Upper lobe of left lung (tissue), 6 donors: ENCODE measurements at regions not wholly inside any gene's neighbourhood (a gene's known extent, or its start where the extent isn't known, plus 50 kb on each side); places are given as distances from the start of the nearest gene placed in this dataset.
"Not testable (repeated sequence)": the region's sequence is repeated elsewhere in the genome, so short reads cannot be mapped to it uniquely, and the experiment has no call there.

ENCODE experiments used
- ATAC-seq, 2 donors: fragments of 200-7000 bp; cut with Tn5 transposase; one replicate each; pipeline ENCODE4 v1.9.1; 2022; ENCODE audit warnings: mild to moderate bottlenecking in 2 of 2, moderate library complexity in 2 of 2; ENCODE audit not compliant: low FRiP score in 2 of 2
- DNase-seq, 2 donors: peaks; one replicate each; pipeline ENCODE4 v3.0.0-alpha.2; 2019 to 2020
- H3K27ac ChIP-seq, 4 donors: fragments of 200-600 bp; sonication (generic); one replicate each; pipeline ENCODE4 v1.5.1; 2016 to 2019
- H3K27me3 ChIP-seq, 4 donors: fragments of 200-600 bp; sonication (generic); one replicate each; pipeline ENCODE4 v1.5.1; 2017 to 2019
- H3K36me3 ChIP-seq, 4 donors: fragments of 200-600 bp; sonication (generic); one replicate each; pipeline ENCODE4 v1.5.1; 2016 to 2019
- H3K4me1 ChIP-seq, 4 donors: fragments of 200-600 bp; sonication (generic); one replicate each; pipeline ENCODE4 v1.5.1; 2018 to 2019
- H3K4me3 ChIP-seq, 4 donors: fragments of 200-600 bp; sonication (generic); one replicate each; pipeline ENCODE4 v1.5.1; 2017 to 2019; ENCODE audit warnings: mild to moderate bottlenecking in 2 of 4, moderate library complexity in 1 of 4
- H3K9me3 ChIP-seq, 4 donors: fragments of 200-600 bp; sonication (generic); one replicate each; pipeline ENCODE4 v1.5.1; 2018 to 2019
- EP300 ChIP-seq, 4 donors: sonication (generic); formaldehyde crosslinking; IDR thresholded peaks; one replicate each; pipeline ENCODE4 v1.5.1; 2017; ENCODE audit warnings: antibody characterized with exemption in 4 of 4, control low read depth in 2 of 4
- POLR2A ChIP-seq, 4 donors: fragments of 450-650 bp; IDR thresholded peaks; one replicate each; pipeline ENCODE4 v1.5.1; 2016 to 2017; ENCODE audit warnings: antibody characterized with exemption in 4 of 4, mild to moderate bottlenecking in 2 of 4
- POLR2AphosphoS5 ChIP-seq, 2 donors: sonication (generic); formaldehyde crosslinking; IDR thresholded peaks; one replicate each; pipeline ENCODE4 v1.5.1; 2017; ENCODE audit warnings: antibody characterized with exemption in 2 of 2
- WGBS, 2 donors: methylation state at CpG; one replicate each; pipeline ENCODE4 v1.1.5; 2017 to 2018; 5-methylcytosine and 5-hydroxymethylcytosine counted together
- TF ChIP-seq, protein P1 (sequence below), 6 experiments: fragments of 450-650 bp in 4 of 6; fragments of 200-600 bp in 2 of 6; sonication (generic) in 2 of 6; IDR thresholded peaks; one replicate each; pipeline ENCODE4 v1.5.1; 2016 to 2019; ENCODE audit warnings: antibody characterized with exemption in 6 of 6
- donor health status: DM: no; HTN: no; CAD: no; lungs with moderate emphysema.
- donor health status: DM: no; HTN: yes; CAD: no; lungs with severe emphysema.

DNA sequence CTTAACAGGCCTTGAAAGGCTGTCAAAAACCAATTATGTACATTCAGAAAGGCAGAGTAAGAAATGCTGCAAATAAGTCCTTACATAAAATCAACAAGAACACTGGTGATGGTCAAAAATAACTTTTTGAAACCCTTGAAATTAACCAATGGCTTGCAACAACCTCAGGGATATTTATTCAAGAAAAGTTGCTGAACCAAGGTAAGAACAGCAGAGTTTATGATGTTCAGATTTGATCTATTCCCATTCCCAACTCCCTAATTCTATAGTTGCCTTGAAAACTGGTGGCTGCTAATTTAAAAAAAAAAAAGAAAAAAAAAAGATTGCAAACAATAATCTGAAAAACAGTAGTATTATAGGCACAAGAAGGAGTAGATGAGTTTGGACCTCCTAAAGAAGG, 109.8 kb upstream of the UFM1 start:
- Histone ChIP-seq H3K4me3 (no peak overlapping the region), H3K4me1 (no peaks in the 10 kb centered on the region), H3K27ac (no peak overlapping the region), H3K9me3 (no peaks in the 10 kb centered on the region), H3K36me3 (no peaks in the 10 kb centered on the region), H3K27me3 (no peaks in the 10 kb centered on the region)
- DNase-seq = no peak
- TF ChIP-seq, protein P1, sequence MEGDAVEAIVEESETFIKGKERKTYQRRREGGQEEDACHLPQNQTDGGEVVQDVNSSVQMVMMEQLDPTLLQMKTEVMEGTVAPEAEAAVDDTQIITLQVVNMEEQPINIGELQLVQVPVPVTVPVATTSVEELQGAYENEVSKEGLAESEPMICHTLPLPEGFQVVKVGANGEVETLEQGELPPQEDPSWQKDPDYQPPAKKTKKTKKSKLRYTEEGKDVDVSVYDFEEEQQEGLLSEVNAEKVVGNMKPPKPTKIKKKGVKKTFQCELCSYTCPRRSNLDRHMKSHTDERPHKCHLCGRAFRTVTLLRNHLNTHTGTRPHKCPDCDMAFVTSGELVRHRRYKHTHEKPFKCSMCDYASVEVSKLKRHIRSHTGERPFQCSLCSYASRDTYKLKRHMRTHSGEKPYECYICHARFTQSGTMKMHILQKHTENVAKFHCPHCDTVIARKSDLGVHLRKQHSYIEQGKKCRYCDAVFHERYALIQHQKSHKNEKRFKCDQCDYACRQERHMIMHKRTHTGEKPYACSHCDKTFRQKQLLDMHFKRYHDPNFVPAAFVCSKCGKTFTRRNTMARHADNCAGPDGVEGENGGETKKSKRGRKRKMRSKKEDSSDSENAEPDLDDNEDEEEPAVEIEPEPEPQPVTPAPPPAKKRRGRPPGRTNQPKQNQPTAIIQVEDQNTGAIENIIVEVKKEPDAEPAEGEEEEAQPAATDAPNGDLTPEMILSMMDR (IDR thresholded peaks at IDR 0.05) = no peak
- no peak for TF ChIP-seq EP300 (IDR thresholded peaks at IDR 0.05)
- no peak for TF ChIP-seq POLR2A (IDR thresholded peaks at IDR 0.05)
- no peak for TF ChIP-seq POLR2AphosphoS5 (IDR thresholded peaks at IDR 0.05)
- ATAC-seq = no peak

DNA sequence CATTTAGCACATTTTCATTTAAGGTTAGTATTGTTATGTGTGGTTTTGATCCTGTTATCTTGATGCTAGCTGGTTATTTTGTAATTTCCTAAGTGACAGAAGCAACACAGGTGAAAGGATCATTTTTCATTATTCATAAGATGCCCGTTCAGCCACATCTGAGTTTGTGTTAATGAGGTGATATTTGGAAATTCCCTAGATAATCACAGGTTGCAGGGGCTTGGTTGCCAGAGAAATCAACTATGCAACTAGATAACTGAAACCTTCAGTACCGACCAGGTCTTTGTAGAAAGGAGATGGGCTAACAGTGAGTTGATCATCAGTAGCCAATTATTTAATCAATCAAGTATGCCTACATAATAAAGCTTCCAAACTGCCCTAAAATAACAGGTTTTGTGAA, 121.3 kb upstream of the UFM1 start:
- DNase-seq = no peak
- H3K36me3 ChIP-seq = no peaks in the 10 kb centered on the region
- WGBS, 2 donors = 48 to 59% methylated on average over 2 of the region's 2 CpGs
- H3K27ac ChIP-seq = no peak overlapping the region
- H3K27me3 ChIP-seq = no peaks in the 10 kb centered on the region
- no peaks in the 10 kb centered on the region for H3K4me1 ChIP-seq
- ATAC-seq = no peak
- H3K9me3 ChIP-seq = no peaks in the 10 kb centered on the region
- H3K4me3 ChIP-seq = no peak overlapping the region
- TF ChIP-seq POLR2A (IDR thresholded peaks at IDR 0.05) = no peak
- no peak for TF ChIP-seq POLR2AphosphoS5 (IDR thresholded peaks at IDR 0.05)
- TF ChIP-seq, protein P1 (IDR thresholded peaks at IDR 0.05) = no peak
- TF ChIP-seq EP300 (IDR thresholded peaks at IDR 0.05) = no peak

DNA sequence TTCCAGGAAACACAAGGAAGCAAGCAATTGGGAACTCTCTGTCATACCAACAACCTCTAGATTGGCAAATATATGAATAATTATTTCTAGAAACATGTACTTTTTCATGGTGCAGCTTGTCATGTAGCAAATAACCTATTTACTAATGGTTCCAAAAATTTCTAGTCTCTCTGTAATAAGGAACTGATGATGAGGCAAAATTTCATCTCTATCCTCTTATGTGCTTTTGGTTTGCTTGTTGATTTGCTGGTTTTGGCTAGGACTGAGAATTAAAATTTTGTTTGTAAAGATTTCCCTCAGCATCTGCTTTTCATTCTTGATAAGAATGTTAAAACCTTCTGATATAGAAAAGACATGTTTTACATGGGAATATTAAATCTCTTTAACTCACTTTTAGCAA, 123.2 kb upstream of the UFM1 start:
- no peak for DNase-seq
- H3K36me3 ChIP-seq = no peaks in the 10 kb centered on the region
- TF ChIP-seq POLR2A (IDR thresholded peaks at IDR 0.05) (no peak), EP300 (IDR thresholded peaks at IDR 0.05) (no peak), POLR2AphosphoS5 (IDR thresholded peaks at IDR 0.05) (no peak)
- TF ChIP-seq, protein P1 (IDR thresholded peaks at IDR 0.05) = no peak
- H3K4me1 ChIP-seq = no peaks in the 10 kb centered on the region
- ATAC-seq = no peak
- H3K9me3 ChIP-seq = no peaks in the 10 kb centered on the region
- H3K27me3 ChIP-seq = no peaks in the 10 kb centered on the region
- H3K27ac ChIP-seq = no peak overlapping the region
- H3K4me3 ChIP-seq = no peak overlapping the region

DNA sequence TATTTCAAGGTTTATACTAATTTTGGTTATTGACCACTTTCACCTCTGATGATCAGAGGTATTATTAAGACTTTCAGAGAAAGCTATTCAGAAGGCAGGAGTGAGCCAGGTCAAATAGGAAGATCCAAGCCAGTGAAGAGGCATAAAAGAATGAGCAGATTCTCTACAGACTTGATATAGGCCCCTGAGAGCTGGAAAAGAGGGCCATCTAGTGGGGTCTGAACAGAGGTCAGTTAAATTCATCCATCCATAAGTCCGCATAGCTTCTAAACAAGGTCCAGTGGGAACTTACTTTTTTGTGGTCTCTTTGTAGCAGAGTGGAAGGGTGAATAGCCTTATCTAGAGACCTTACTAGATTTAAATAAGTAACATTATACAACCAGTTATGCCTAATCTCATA, 126.6 kb upstream of the UFM1 start:
- H3K36me3 ChIP-seq = no peaks in the 10 kb centered on the region
- no peaks in the 10 kb centered on the region for H3K27me3 ChIP-seq
- ATAC-seq (no peak), DNase-seq (no peak)
- TF ChIP-seq, protein P1 (IDR thresholded peaks at IDR 0.05) = no peak
- TF ChIP-seq POLR2AphosphoS5 (IDR thresholded peaks at IDR 0.05) = no peak
- TF ChIP-seq POLR2A (IDR thresholded peaks at IDR 0.05) = no peak
- no peak for TF ChIP-seq EP300 (IDR thresholded peaks at IDR 0.05)
- H3K4me3 ChIP-seq = no peak overlapping the region
- no peak overlapping the region for H3K27ac ChIP-seq
- 63 to 85% methylated on average over 1 of the region's 1 CpG for WGBS, 2 donors
- H3K4me1 ChIP-seq = no peaks in the 10 kb centered on the region
- no peaks in the 10 kb centered on the region for H3K9me3 ChIP-seq

DNA sequence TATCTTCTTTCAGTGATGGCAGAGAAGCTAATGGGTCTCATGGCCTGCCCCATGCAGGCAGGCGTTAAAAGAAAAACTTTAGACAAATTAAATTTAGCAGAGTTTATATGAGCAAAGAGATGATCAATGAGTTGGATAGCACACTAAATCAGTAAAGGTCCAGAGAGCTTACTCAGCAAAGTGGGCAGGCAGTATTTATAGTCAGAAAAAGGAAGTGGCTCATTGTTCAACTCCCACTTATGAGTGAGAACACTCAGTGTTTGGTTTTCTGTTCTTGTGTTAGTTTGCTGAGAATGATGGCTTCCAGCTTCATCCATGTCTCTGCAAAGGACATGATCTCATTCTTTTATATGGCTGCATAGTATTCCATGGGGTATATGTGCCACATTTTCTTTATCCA, 128.5 kb upstream of the UFM1 start:
- not testable (repeated sequence) for H3K36me3 ChIP-seq, H3K27ac ChIP-seq, H3K4me3 ChIP-seq, H3K9me3 ChIP-seq, H3K4me1 ChIP-seq, H3K27me3 ChIP-seq, ATAC-seq, DNase-seq
- 89 to 96% methylated on average over 1 of the region's 1 CpG for whole genome bisulfite sequencing, 2 donors
